HepG2 (cell line): ENCODE measurements at regions not wholly inside any gene's neighbourhood (a gene's known extent, or its start where the extent isn't known, plus 50 kb on each side); places are given as distances from the start of the nearest gene placed in this dataset.

Experiments used
- ATAC-seq: fragments of 200-7000 bp; cut with Tn5 transposase; 3 replicates; pipeline ENCODE4 v1.9.1; 2020; ENCODE audit warnings: mild to moderate bottlenecking, moderate library complexity
- BruUV-seq: library from RNA; stranded (reverse); fragments of 400-500 nt; replicated peaks from 2 replicates; lab custom pipeline; 2021; lab: Mats Ljungman, UMichigan
- CTCF ChIA-PET: fragments of 300-600 bp; formaldehyde crosslinking; extraction: SDS; loops from one replicate; lab custom pipeline; 2021; ENCODE audit warnings: low total read pairs, inconsistent platforms, low intra/inter-chr PET ratio; lab: Yijun Ruan, JAX
- POLR2A ChIA-PET: fragments of 350-600 bp; sonication (Branson Sonifier 250); formaldehyde crosslinking; loops from one replicate; lab custom pipeline; 2020; ENCODE audit warnings: antibody characterized with exemption, inconsistent platforms; lab: Yijun Ruan, JAX
- DNase-seq: peaks from one replicate; pipeline ENCODE4 v3.0.0-alpha.2; 2015; ENCODE audit warnings: low spot score
- FAIRE-seq: peaks from 3 replicates; lab custom pipeline; 2011; peaks lifted over from hg19 to GRCh38; lab: Jason Lieb, UNC
- H2AFZ ChIP-seq: one replicate; pipeline ENCODE4 v1.6.1; 2011; ENCODE audit warnings: low read length, inconsistent platforms
- H3K27ac ChIP-seq: fragments of 300-600 bp; 3 replicates; pipeline ENCODE4 v1.8.0; 2011; ENCODE audit warnings: mixed run types, mild to moderate bottlenecking, mixed read lengths, low read length, inconsistent platforms; ENCODE audit not compliant: insufficient read depth; ENCODE audit errors: extremely low read length
- H3K27me3 ChIP-seq, 2 experiments: fragments of 200-600 bp in 1 of 2; 2 replicates in 1 of 2; 3 replicates in 1 of 2; pipeline versions ENCODE4 v1.6.0 to v1.8.0; 2011; ENCODE audit warnings: low read length in 2 of 2, mild to moderate bottlenecking in 2 of 2, moderate library complexity in 2 of 2, inconsistent platforms in 1 of 2; ENCODE audit not compliant: insufficient read depth in 2 of 2, control insufficient read depth in 1 of 2
- H3K36me3 ChIP-seq, 2 experiments: fragments of 200-600 bp in 1 of 2; replicated peaks in 1 of 2; 2 replicates in 1 of 2; 3 replicates in 1 of 2; pipeline versions ENCODE4 v1.5.1 to v1.8.0; 2011; ENCODE audit warnings: low read length in 2 of 2, inconsistent platforms in 1 of 2; ENCODE audit not compliant: insufficient read depth in 2 of 2, control insufficient read depth in 1 of 2
- H3K4me1 ChIP-seq: 2 replicates; pipeline ENCODE4 v1.5.1; 2012; ENCODE audit warnings: low read length, inconsistent platforms; ENCODE audit not compliant: insufficient read depth
- H3K4me2 ChIP-seq: 2 replicates; pipeline ENCODE4 v1.6.0; 2011; ENCODE audit warnings: low read depth, low read length, inconsistent platforms
- H3K4me3 ChIP-seq, 3 experiments: fragments of 200-600 bp in 1 of 3; sonication (generic), shearing (Covaris generic) in 1 of 3; replicated peaks in 1 of 3; 2 replicates each; pipeline ENCODE4 v1.5.1; 2011 to 2016; ENCODE audit warnings: low read length in 3 of 3, inconsistent platforms in 2 of 3, low read depth in 2 of 3, mild to moderate bottlenecking in 2 of 3, control low read depth in 1 of 3, mixed read lengths in 1 of 3; ENCODE audit not compliant: insufficient read depth in 1 of 3
- H3K79me2 ChIP-seq: one replicate; pipeline ENCODE4 v1.6.1; 2011; ENCODE audit warnings: low read length, inconsistent platforms; ENCODE audit not compliant: insufficient read depth
- H3K9ac ChIP-seq: 2 replicates; pipeline ENCODE4 v1.6.0; 2011; ENCODE audit warnings: mild to moderate bottlenecking, low read depth, low read length, inconsistent platforms; ENCODE audit not compliant: insufficient read depth
- H3K9me3 ChIP-seq: 2 replicates; pipeline ENCODE4 v1.5.1; 2012; ENCODE audit warnings: mild to moderate bottlenecking, low read length
- H4K20me1 ChIP-seq: 2 replicates; pipeline ENCODE4 v1.6.0; 2011; ENCODE audit warnings: inconsistent platforms, mild to moderate bottlenecking, low read length, moderate library complexity; ENCODE audit not compliant: insufficient read depth
- EED ChIP-seq: sonication (generic); formaldehyde crosslinking; IDR thresholded peaks from 2 replicates; pipeline ENCODE4 v1.5.0; 2020; ENCODE audit warnings: mild to moderate bottlenecking, missing genetic modification reagents
- GABPB1 ChIP-seq: IDR thresholded peaks from 2 replicates; pipeline ENCODE4 v1.6.1; 2016; ENCODE audit warnings: mild to moderate bottlenecking, missing genetic modification reagents, moderate library complexity, missing compliant biosample characterization
- MBD4 ChIP-seq: IDR thresholded peaks from 2 replicates; pipeline ENCODE4 v1.6.1; 2012; ENCODE audit warnings: low read length, inconsistent platforms, borderline replicate concordance
- POLR2A ChIP-seq, 2 experiments: IDR thresholded peaks; 2 replicates each; pipeline ENCODE4 v1.6.1; 2011; ENCODE audit warnings: low read depth in 2 of 2, low read length in 2 of 2, mild to moderate bottlenecking in 1 of 2, moderate library complexity in 1 of 2; ENCODE audit not compliant: insufficient read depth in 1 of 2
- ZBED4 ChIP-seq: sonication (generic); formaldehyde crosslinking; IDR thresholded peaks from 2 replicates; pipeline ENCODE4 v1.4.0; 2020; ENCODE audit warnings: missing genetic modification reagents, borderline replicate concordance
- ZNF12 ChIP-seq: sonication (generic); formaldehyde crosslinking; IDR thresholded peaks from 2 replicates; pipeline ENCODE4 v1.5.0; 2020; ENCODE audit warnings: missing genetic modification reagents
- ZNF569 ChIP-seq: sonication (generic); formaldehyde crosslinking; IDR thresholded peaks from 2 replicates; pipeline ENCODE4 v1.5.0; 2020; ENCODE audit warnings: mild to moderate bottlenecking, missing genetic modification reagents, moderate library complexity, borderline replicate concordance
- ZNF670 ChIP-seq: sonication (generic); formaldehyde crosslinking; IDR thresholded peaks from 2 replicates; pipeline ENCODE4 v1.8.0; 2022; ENCODE audit warnings: mild to moderate bottlenecking, missing genetic modification reagents, borderline replicate concordance
- ZNF816 ChIP-seq: sonication (generic); formaldehyde crosslinking; IDR thresholded peaks from 2 replicates; pipeline ENCODE4 v1.8.0; 2022; ENCODE audit warnings: missing genetic modification reagents, mild to moderate bottlenecking, borderline replicate concordance
- WGBS: methylation state at CpG from one replicate; pipeline ENCODE4 v1.1.6; 2017; ENCODE audit warnings: low lambda C conversion rate; 5-methylcytosine and 5-hydroxymethylcytosine counted together
- in situ Hi-C: cut with HindIII; loops from 2 replicates; pipeline ENCODE4 v1.10.0; 2017; ENCODE audit warnings: low pct_unique_long_range_greater_than_20kb; ENCODE audit not compliant: extremely low pct_ligation_motif_present
- intact Hi-C: fragments of 100-400 bp; cut with micrococcal nuclease; formaldehyde crosslinking; loops from one replicate; pipeline ENCODE4 v1.10.0; 2022; ENCODE audit not compliant: unreplicated experiment

GRCh38 chr3:163196815-163197374, 1700.3 kb downstream of the OTOL1 start:
- TF ChIP-seq ZBED4 (no peak), POLR2A (IDR thresholded peaks at IDR 0.05; ENCODE audit: insufficient read depth in 1 of 2, low read depth in 2 of 2, low read length in 2 of 2) (no peak)
- POLR2A ChIA-PET: no interaction called here
- H4K20me1 ChIP-seq: no peaks in the 10 kb centered on the region
- ATAC-seq (no peak), DNase-seq (no peak), FAIRE-seq (no peak)
- in situ Hi-C loops: no loop called here
- WGBS: 1% methylated on average over 2 of the region's 2 CpGs
- H3K4me3 ChIP-seq: no peak overlapping the region
- no TSS peak for BruUV-seq
- H3K9ac ChIP-seq: no peak overlapping the region
- H3K9me3 ChIP-seq: no peaks in the 10 kb centered on the region
- intact Hi-C loops: no loop called here
- H3K4me1 ChIP-seq: no peaks in the 10 kb centered on the region
- CTCF ChIA-PET: no interaction called here
- no peaks in the 10 kb centered on the region; a peak in 1 of 5 replicates for H3K27me3 ChIP-seq
- H3K36me3 ChIP-seq: no peaks in the 10 kb centered on the region
- H3K4me2 ChIP-seq: no peak overlapping the region
- H2AFZ ChIP-seq: no peak overlapping the region
- no peaks in the 10 kb centered on the region for H3K79me2 ChIP-seq
- H3K27ac ChIP-seq: no peak overlapping the region

GRCh38 chr3:163196245-163196644, 1699.6 kb downstream of the OTOL1 start:
- intact Hi-C loops: no loop called here
- 1% methylated on average over 2 of the region's 2 CpGs for WGBS
- DNase-seq: no peak
- Histone ChIP-seq H3K79me2 (no peaks in the 10 kb centered on the region), H3K9ac (no peak overlapping the region), H3K4me1 (no peaks in the 10 kb centered on the region), H3K4me3 (no peak overlapping the region), H3K9me3 (no peaks in the 10 kb centered on the region), H3K4me2 (no peak overlapping the region), H3K36me3 (no peaks in the 10 kb centered on the region), H2AFZ (no peak overlapping the region), H3K27ac (no peak overlapping the region), H4K20me1 (no peaks in the 10 kb centered on the region), H3K27me3 (no peaks in the 10 kb centered on the region; a peak in 1 of 5 replicates)
- BruUV-seq: no TSS peak
- in situ Hi-C loops: no loop called here
- no peak for FAIRE-seq
- POLR2A ChIA-PET: no interaction called here
- ATAC-seq: no peak
- CTCF ChIA-PET: no interaction called here
- TF ChIP-seq EED (CRISPR knock-in tag) (no peak), ZNF670 (CRISPR knock-in tag) (no peak), ZNF12 (CRISPR knock-in tag) (no peak), ZNF569 (CRISPR knock-in tag) (no peak), ZNF816 (CRISPR knock-in tag) (no peak), GABPB1 (CRISPR knock-in tag) (no peak), MBD4 (no peak)
